ENCODE measurements at regions not wholly inside any gene's neighbourhood (a gene's known extent, or its start where the extent isn't known, plus 50 kb on each side); places are given as distances from the start of the nearest gene placed in this dataset.

DNA sequence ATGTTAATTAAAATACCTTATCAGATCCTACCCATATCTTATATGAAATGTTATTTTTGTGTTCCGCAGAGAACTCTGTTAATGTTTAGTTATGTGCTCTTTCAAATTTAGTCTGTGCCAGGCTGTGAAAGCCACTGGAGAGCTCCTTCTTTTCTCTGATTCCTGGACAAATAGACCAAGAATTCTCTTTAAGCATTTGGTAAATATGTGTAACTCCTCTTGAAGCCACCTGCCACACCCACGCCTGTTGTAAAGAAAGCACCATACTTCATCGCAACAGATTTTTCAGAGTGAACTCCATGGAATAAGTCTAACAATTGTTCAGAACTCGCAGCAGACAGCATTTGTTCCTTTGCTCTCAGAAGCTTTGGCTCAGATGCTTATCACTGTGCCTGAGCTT lies 301.1 kb downstream of the FAM170A start:
- intact Hi-C loops (cut with DNase I): no loop called here
- TF ChIP-seq, protein P1, sequence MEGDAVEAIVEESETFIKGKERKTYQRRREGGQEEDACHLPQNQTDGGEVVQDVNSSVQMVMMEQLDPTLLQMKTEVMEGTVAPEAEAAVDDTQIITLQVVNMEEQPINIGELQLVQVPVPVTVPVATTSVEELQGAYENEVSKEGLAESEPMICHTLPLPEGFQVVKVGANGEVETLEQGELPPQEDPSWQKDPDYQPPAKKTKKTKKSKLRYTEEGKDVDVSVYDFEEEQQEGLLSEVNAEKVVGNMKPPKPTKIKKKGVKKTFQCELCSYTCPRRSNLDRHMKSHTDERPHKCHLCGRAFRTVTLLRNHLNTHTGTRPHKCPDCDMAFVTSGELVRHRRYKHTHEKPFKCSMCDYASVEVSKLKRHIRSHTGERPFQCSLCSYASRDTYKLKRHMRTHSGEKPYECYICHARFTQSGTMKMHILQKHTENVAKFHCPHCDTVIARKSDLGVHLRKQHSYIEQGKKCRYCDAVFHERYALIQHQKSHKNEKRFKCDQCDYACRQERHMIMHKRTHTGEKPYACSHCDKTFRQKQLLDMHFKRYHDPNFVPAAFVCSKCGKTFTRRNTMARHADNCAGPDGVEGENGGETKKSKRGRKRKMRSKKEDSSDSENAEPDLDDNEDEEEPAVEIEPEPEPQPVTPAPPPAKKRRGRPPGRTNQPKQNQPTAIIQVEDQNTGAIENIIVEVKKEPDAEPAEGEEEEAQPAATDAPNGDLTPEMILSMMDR (IDR thresholded peaks at IDR 0.05): no peak
- H3K4me3 ChIP-seq: no peak overlapping the region
- no peak overlapping the region for H3K27ac ChIP-seq
- H3K27me3 ChIP-seq: no peaks in the 10 kb centered on the region
- H3K36me3 ChIP-seq: no peaks in the 10 kb centered on the region
- DNase-seq (ENCODE audit: low spot score in 2 of 2): no peak
- H3K4me1 ChIP-seq: no peaks in the 10 kb centered on the region
- H3K9me3 ChIP-seq: no peaks in the 10 kb centered on the region

DNA sequence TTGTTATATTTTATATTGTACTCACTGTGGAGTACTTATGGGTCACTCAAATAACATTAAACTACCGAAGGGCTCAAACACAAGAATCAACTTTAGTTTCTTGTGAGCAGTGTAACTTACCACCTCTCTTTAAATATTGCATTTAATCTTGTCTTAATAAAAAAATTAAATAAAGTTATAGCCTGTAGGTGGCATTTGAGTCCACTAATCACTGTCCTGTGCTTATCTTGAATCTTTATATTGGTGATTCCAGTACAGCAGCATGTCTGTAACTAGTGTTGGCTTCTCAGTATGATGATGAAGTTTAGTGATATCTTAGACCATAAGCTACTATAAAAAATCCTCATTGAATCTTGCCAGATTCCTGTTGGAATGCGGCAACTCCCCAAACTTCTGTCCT lies 313.8 kb downstream of the FAM170A start:
- H3K36me3 ChIP-seq: no peaks in the 10 kb centered on the region
- no peak for DNase-seq (ENCODE audit: low spot score in 2 of 2)
- H3K4me1 ChIP-seq: no peaks in the 10 kb centered on the region
- intact Hi-C loops (cut with DNase I): loop anchor here (5.0 to 10.0 kb wide), 2 partner anchors 514 to 862 kb away; no protein-coding TSS in a partner anchor
- no peak overlapping the region for H3K27ac ChIP-seq
- H3K4me3 ChIP-seq: no peak overlapping the region
- TF ChIP-seq, protein P1 (IDR thresholded peaks at IDR 0.05): peak in 1 of 3 experiments; percentile 36
- no peaks in the 10 kb centered on the region for H3K27me3 ChIP-seq
- H3K9me3 ChIP-seq: peaks cover 0 to 8% of the 10 kb centered on the region in 2 donors

DNA sequence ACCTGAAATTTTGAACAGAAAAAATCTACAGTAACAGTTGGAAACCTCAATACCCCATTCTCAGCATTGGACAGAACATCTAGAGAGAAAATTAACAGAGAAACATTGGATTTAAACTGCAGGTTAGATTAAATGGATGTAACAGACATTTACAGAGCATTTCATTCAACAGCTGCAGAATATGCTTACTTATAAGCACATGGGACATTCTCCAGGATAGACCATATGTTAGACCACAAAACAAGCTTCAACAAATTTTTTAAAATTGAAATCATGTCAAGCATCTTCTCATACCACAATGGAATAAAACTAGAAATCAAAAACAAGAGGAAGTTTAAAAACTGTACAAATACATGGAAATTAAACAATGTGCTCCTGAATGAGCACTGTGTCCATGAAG lies 316.3 kb downstream of the FAM170A start:
- Histone ChIP-seq H3K4me3 (no peak overlapping the region), H3K36me3 (no peaks in the 10 kb centered on the region), H3K4me1 (no peaks in the 10 kb centered on the region), H3K27ac (no peak overlapping the region), H3K27me3 (no peaks in the 10 kb centered on the region), H3K9me3 (no peaks in the 10 kb centered on the region)
- no peak for DNase-seq (ENCODE audit: low spot score in 2 of 2)
- TF ChIP-seq, protein P1 (IDR thresholded peaks at IDR 0.05): no peak
- intact Hi-C loops (cut with DNase I): loop anchor here (10.0 kb wide), 1 partner anchor 859 kb away; no protein-coding TSS in a partner anchor

DNA sequence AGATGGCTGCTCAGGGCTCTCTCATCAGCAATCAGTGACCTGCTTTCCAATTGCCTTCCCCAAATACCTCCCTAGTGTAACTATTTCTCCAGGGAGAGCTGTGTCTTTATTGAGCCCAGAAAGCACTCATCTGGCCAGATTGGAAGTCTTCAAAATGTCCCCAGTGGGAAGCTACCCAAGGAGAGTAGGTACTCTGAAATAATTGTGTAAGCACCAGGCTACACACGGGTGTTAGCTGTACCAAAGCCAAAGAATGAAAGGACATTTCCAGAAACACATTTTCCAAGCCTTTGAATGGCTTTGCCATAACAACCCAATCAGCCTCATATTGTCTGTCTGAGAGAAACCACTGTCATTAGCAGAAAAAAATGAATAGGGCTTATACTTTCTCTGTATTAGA lies 318.8 kb downstream of the FAM170A start:
- H3K4me3 ChIP-seq: no peak overlapping the region
- no peaks in the 10 kb centered on the region for H3K4me1 ChIP-seq
- intact Hi-C loops (cut with DNase I): loop anchor here (10.0 kb wide), 1 partner anchor 857 kb away; no protein-coding TSS in a partner anchor
- H3K27me3 ChIP-seq: no peaks in the 10 kb centered on the region
- no peaks in the 10 kb centered on the region for H3K36me3 ChIP-seq
- no peak overlapping the region for H3K27ac ChIP-seq
- no peaks in the 10 kb centered on the region for H3K9me3 ChIP-seq
- TF ChIP-seq, protein P1 (IDR thresholded peaks at IDR 0.05): no peak
- DNase-seq (ENCODE audit: low spot score in 2 of 2): no peak

DNA sequence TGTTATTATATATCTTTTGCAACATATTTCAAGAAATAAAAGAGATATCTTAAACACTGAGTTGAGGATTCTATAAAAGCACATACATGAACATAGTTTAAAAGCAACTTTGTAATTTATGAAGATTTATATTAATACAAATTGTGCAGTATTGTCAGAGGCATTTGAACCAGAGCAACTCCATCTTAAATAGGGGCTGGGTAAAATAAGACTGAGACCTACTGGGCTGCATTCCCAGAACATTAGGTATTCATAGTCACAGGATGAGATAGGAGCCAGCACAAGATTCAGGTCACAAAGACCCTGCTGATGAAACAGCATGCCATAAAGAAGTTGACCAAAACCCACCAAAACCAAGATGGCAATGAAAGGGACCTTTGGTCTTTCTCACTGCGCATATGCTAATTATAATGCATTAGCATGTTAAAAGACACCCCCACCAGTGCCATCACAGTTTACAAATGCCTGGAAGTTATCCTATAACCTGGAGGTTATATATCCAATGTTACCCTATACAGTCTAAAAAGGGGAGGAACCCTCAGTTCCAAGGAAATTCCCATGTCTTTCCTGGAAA lies 320.2 kb downstream of the FAM170A start:
- intact Hi-C loops (cut with DNase I): loop anchor here (10.0 kb wide), 1 partner anchor 855 kb away; no protein-coding TSS in a partner anchor

More for the DNA sequence above, 320.2 kb downstream of the FAM170A start:
- Histone ChIP-seq H3K4me3 (no peak overlapping the region), H3K27ac (no peak overlapping the region), H3K36me3 (no peaks in the 10 kb centered on the region), H3K27me3 (no peaks in the 10 kb centered on the region), H3K4me1 (no peaks in the 10 kb centered on the region), H3K9me3 (no peaks in the 10 kb centered on the region)
- no peak for DNase-seq (ENCODE audit: low spot score in 2 of 2)
- TF ChIP-seq, protein P1 (IDR thresholded peaks at IDR 0.05): no peak
